HG02943 (cell line): ENCODE measurements at regions not wholly inside any gene's neighbourhood (a gene's known extent, or its start where the extent isn't known, plus 50 kb on each side); places are given as distances from the start of the nearest gene placed in this dataset.

ENCODE experiments used
- ATAC-seq: cut with Tn5 transposase; IDR thresholded peaks from one replicate; pipeline ENCODE4 v1.9.1; 2021; ENCODE audit warnings: mild to moderate bottlenecking, low read depth, moderate library complexity; ENCODE audit not compliant: unreplicated experiment

DNA sequence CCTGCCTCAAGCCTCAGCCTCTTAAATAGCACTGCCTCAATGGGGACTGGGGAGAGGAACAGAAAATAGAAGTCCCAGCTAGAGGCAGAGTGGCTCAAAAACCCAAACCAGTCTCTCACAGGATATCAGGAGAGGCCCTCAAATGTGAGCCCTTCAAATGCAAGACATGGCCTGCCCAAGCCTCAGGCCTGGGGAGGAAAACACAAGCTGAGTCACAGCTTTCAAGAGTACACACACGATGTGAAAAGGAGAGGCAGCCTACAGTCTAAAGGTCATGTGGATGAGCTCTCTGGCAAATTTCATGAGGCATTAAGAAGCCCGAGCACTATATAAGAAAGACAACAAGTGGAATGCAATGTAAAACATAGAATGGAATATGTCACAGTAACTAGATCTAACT lies 316.6 kb upstream of the MEX3C start:
- ATAC-seq, result no peak

- ATAC-seq, result no peak
Observed at GRCh38 chr18:51516478-51517038, 319.1 kb upstream of the MEX3C start.

GRCh38 chr18:51519571-51519970 lies 322.1 kb upstream of the MEX3C start:
- no peak for ATAC-seq

DNA sequence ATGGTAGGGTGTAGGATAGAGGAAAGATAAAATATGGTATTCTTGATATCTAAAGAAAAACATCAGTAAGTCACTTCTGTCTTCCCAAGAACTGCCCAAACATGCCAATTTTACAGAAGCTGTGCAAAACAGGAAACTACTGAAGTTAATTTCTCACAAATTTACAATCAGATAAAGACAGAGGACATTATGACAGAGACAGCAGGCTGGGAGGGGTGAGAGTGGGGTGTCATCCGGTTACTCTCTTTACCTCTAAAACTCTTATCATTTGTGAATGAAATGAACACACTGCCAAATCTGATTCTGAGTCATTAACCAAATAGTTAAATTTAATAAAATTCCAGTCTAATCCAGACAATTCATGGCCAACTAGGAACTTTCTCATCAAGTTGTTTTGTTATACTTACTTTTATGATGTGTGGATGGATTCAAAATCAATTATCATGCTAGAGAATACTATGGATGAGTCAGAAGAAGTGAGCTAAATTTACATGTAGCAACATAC lies 323.2 kb upstream of the MEX3C start:
- ATAC-seq, result no peak

DNA sequence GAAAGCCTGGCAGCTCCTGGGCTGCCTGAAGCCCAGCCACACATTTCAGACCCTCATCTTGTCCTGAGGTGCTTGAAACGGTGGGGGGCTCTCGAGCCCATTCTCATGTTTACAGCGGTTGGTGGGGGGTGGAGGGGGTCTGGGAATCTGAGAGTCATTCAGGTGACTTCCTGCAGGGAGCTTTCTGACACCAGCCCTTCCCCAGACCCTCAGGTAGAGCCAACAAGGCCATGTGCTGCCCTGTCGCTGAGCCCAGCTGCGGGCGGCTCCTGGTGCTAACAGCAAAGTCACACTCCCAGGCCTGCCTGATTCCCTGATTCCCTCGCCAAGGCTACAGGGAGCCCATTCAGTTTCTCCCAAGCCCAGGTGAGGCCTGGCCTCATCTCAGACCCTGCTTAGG lies 324.9 kb upstream of the MEX3C start:
- ATAC-seq, result no peak

DNA sequence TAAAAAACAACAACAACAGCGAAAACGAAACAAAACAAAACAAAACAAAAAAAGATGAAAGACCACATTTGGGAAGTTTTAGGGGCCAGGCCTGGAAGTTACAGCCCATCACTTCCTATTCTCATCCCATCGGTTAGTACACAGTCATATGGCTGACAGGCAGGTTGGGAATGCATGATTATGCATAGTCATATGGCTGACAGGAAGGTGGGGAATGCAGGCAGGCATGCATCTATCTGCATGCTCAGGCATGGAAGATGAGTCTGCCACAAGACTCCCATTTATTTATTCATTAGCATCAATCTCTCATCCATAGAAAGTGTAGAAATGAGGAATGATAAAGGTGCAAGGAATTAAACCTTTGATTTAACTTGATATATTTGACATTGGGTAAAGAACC lies 325.3 kb upstream of the MEX3C start:
- ATAC-seq, result no peak

DNA sequence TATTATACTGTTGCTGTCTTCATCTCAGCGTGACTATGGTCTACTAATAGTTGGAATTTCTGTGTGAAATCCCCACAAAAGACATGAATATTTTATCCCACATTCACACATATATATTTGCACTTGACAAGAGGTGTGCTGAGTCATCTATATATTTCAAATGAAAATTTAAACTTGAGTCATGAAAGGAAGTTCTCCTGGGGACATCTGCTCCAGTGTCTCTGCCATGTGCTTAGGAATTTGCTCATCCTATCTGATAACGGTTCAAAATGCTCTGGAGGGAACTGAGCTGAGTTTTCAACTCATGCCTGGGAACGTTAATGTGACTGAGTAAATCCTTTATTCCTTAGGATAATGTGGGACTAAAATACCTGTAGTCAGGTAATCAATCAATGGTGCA lies 326.2 kb upstream of the MEX3C start:
- no peak for ATAC-seq

- ATAC-seq, result no peak
Observed at GRCh38 chr18:51525453-51526225, 328.2 kb upstream of the MEX3C start.

DNA sequence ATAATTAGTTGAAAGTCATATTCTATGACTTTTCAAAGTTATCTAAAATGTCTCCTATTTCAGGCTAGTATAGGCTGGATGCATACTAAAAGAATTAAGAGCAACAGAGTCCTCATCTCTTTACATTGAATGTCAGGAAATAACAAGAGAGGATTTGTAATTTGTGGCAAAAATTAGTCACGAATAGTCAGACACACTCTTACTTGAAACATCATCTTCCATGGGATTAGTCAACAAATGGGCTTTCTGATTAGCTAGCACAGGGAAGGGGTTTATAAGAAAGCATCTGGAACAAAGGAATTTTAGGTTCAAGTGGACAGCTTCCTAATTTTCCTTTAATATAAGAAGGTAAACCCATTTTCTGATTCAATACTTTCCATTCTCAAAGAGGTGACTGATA lies 330.3 kb upstream of the MEX3C start:
- ATAC-seq, result no peak

DNA sequence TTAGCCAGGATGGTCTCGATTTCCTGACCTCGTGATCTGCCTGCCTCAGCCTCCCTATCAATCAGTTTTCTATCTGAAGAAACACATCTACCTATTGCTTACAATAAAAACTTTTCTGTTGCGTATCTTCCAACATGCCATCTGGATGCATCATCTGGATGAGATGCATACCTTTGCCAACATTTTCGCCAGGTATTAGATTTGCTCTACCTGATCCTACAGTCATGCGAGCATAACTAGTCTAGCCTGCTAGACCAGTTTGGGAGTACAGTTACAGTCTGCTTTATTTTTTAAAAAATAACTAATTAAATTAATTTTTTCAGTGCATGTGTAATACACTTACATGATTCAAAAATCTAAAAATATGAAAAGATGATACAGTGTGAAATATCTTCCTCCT lies 334.0 kb upstream of the MEX3C start:
- ATAC-seq, result no peak

- no peak for ATAC-seq
Observed at GRCh38 chr18:51537487-51537886, 340.0 kb upstream of the MEX3C start.

DNA sequence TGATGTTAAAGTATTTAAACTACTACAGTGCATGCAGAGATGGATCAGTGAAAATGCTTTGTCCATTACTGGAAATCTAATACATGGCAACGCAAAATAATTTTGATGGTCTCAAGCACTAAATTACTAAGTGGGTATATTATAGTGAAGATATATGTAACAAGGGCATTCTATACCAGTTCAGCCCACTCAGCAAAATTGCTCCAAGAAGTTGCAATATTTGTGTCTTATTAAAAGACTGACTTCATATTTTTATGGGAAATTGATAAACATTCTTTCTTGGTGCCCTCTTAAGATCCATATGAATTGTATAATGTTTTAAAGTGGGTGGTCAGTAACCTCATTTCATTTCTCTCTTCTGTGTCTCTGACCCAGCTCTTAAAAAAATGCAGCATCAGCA lies 343.1 kb upstream of the MEX3C start:
- ATAC-seq, result no peak

- no peak for ATAC-seq
Observed at GRCh38 chr18:51541230-51541629, 343.7 kb upstream of the MEX3C start.

DNA sequence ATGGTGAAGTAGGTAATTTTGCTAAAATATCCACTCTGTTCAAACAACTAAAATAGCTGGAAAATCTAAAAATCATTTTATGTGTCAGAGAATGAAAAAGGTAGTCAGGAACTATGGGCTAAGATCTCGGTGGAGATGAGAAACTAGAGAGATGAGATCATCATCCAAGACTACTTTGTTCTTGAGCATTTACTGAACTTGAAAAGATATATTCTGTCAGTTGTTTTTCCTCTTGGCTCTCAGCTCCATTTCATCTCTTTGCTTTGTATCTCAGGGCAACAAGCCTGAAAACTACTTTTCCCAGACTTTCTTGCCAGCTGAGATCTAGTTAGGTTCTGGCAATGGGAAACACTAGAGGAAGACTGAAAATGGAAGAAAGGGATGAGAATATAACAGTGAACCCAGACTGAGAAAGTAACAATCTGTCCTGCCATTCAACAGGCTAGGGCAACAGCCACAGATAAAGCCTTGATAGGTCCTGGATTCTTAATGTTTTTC lies 346.2 kb upstream of the MEX3C start:
- no peak for ATAC-seq

GRCh38 chr18:51545446-51545845 lies 348.0 kb upstream of the MEX3C start:
- no peak for ATAC-seq

GRCh38 chr18:51559198-51559901 lies 361.9 kb upstream of the MEX3C start:
- ATAC-seq, result no peak

DNA sequence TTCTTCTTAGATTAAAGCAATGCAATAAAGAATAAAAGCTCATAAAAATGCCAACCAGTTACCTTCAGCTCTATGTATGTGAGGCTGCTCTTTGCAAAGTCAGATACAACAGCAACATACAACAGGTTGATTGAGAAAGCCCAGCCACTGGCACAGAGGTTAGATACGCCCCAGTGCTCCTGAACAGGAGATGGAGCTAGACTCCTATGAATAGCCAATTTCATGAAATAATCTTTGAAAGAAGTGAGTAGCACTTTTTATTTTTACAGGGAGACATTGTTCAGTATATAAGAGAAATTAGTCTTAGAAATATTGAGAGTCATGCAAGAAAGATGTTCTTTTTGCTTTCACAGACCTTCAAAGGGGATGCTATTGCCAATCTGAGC lies 362.4 kb upstream of the MEX3C start:
- ATAC-seq, result no peak

GRCh38 chr18:51561821-51562220 lies 364.3 kb upstream of the MEX3C start:
- no peak for ATAC-seq

DNA sequence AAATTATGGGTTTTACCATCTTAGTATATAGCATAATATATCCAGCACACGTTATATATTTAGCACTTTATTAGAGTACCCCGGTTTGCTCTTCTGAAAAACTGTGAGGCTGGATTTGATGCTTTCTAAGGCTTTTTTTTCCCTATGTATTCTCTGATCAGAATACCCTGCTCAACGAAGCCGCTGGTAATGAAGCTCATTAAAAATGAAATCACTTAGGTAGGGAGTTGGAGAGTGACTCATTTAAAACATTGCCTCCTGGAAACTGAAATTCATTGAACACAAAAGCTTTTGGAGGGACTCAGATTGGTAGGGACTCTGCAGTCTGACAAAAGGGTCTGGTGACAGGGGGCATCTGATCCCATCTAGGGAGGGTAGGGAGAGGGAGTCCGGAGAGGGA lies 365.4 kb upstream of the MEX3C start:
- no peak for ATAC-seq

DNA sequence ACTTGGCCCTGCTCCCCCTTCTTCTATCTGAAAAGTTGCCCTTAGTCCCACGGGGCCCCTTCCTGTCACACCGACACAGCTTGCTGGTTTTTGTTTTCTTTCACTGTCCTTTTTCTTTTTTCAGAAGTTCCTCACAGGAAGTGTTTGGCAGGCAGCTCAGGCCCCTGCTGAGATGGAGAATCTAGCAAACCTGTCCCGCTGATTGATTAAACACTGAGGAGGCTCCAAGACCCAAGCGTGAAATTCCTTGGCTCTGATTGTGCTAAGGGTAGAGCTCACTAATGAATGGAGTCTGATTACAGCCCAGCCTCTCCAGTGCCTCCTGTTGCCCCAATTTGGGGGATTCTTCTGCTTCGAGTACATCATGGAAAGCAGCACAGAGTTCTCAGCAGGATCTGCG lies 365.9 kb upstream of the MEX3C start:
- no peak for ATAC-seq

GRCh38 chr18:51568151-51568550 lies 370.7 kb upstream of the MEX3C start:
- no peak for ATAC-seq

- ATAC-seq, result no peak
Observed at GRCh38 chr18:51569153-51569552, 371.7 kb upstream of the MEX3C start.
